HG03097 (cell line): ENCODE measurements at regions not wholly inside any gene's neighbourhood (a gene's known extent, or its start where the extent isn't known, plus 50 kb on each side); places are given as distances from the start of the nearest gene placed in this dataset.
"Not testable (repeated sequence)": the region's sequence is repeated elsewhere in the genome, so short reads cannot be mapped to it uniquely, and the experiment has no call there.

Experiments used
- ATAC-seq: cut with Tn5 transposase; IDR thresholded peaks from one replicate; pipeline ENCODE4 v1.9.1; 2021; ENCODE audit not compliant: unreplicated experiment, low FRiP score

DNA sequence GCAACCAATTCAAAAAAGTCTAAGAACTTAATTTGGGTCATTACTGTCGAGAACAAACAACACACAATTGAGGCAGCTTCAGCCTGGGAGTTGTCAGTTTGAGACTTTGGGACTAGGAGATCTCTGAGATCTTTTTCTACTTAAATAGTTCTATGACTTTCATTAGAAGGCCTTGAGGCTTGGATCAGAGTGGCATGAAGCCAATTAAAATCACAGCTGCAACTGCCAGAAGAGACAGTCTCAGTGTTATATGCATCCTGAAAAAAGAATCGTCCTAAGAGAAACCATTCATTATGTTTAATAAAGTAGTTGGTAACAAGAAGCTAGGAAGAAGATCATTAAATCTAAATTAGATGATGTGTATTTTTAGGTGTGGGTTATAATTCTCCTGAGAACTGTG is 170.8 kb upstream of the RASSF8 start:
- no peak for ATAC-seq

DNA sequence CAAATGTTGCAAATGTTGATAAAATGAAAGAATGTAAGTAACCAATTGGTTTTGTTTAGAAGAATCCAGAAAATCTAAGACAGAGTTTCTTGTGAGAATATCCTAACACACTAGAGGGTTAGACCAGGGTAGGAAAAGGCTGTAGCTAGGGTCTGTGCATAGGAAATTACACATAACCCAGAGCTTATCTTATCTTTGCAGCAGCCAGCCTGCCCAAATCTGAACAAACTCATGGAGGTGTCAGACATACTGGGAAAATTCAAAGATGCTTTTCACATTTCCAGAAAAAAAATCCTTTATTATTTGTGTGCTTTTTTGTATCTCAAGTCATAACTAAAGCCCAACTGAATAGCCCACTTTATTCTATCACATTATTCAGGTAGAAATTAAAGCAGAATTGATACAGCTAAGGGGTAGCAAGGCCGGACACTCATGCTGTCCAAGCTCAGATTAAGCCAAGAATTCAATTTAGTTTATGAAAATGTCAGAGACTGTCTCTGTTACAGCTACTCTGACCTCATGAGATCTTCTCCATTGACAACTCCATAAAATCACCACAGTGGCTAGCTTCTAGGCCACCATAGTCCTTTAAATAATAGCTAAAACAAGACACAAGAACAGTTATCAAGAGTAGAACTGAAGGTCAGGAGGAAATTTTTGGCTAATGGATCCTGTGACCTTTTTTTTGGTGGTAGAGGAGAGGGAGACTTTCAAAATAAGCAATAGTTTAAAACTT is 169.6 kb upstream of the RASSF8 start:
- no peak for ATAC-seq

DNA sequence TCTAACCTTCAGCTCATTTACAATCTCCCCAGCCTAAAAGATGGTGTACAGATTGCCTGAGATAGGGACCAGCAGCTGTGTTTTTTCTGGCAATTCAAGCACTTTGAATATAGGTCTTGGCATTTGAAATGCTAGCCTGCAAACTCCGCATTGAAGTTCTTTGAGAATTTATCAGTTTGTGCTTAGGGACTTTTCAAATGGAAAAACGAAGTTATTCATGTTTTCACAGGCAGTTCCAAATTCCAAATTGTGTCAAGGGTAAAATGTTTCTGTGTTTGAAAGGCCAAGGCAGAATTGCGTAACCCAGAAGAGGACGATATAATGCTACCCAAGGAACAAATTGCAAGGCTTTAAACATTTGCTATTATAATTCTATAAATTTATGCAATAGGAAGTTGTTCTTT is 168.9 kb upstream of the RASSF8 start:
- ATAC-seq, result no peak

DNA sequence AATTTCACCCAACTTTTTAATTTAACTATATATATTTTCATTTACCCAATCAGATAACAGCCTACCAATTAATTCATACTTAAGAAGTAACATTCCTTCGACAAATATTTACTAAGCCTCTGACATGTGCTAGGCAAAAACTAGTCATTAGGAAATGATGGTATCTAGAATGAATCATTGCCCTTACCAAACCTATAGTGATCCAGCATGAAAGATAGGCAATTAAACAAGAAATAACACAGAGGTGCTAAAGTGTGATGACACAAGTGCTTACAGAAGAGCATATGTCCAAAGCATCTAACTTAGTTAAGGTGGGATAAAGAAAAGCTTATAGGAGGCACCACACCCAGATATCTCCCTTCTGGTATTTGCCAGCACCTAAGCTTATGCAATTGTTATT is 166.5 kb upstream of the RASSF8 start:
- no peak for ATAC-seq

DNA sequence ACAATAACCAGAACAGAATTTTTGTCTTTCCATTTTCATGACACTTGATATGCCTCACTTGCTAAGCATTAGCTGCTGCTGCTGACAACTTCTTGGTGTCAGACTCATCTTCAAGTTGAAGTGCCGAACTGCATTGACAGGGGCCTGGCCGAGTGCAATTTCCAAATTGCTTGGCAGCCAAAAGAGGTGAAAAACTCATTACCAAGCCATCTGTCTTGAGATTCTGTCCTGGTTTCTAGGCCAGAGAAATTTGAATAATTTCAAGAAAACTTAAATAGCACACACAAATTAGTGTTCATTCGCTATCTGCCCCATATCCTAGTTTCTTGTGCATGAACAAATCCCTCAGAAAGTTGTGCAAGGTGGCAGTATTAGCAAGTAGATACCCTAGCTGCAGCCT is 165.3 kb upstream of the RASSF8 start:
- ATAC-seq, result no peak

DNA sequence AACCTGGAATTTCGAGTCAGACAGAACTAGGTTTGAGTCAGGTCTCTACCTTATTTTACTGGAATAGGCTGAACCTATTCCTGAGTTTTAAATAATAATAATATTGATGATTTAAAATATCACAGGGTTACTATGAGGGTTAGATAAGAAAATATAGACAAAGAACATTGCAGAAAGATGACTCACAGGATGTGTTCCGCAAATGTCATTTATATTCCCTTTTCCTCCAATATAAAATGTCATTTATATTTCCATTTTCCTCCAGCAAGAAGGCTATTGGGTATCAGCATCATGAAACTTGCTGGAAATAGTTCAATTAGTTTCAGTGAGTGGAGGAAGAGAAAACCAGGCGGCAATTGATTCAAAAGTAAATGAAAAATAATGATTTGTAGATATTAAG is 163.9 kb upstream of the RASSF8 start:
- ATAC-seq, result no peak

DNA sequence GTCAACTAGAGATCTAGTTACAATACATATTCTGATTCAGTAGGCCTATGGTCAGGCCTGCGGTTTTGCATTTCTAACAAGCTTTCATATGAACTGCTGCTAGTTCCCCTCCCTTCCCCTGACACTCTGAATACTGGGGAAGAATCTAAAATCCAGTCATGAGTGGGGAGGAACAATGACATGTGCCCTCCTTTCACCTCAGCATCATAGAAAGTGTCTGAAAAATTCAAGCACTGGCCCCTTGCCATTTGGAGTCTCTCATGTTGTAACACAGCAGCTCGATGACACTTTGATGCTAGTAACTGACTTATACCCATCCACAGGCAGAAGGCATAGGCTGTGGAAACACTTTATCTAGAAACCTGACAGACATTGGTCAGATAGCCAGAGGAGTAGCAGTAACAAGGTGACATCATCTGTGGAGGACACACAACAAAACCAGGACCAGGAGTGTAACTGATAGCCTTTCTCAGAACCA is 161.9 kb upstream of the RASSF8 start:
- ATAC-seq, result no peak

DNA sequence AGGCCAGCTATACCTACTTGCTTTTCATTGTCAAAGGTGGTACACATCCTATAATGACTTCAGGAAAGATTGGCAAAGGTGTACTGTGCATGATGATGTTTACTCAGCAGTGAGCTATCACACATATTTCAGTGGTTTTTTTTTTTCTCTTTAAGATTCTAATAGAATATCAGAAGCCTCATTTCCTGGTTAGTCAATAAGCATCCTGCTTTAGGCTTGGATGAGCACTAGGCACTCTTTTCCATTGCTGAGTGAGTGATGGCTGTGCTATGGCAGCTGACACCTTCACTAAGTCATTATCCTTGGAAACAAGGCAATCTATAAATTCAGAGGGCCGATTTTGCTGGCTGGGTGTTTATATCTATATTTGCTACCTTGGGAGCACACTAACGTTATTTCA is 161.1 kb upstream of the RASSF8 start:
- no peak for ATAC-seq

DNA sequence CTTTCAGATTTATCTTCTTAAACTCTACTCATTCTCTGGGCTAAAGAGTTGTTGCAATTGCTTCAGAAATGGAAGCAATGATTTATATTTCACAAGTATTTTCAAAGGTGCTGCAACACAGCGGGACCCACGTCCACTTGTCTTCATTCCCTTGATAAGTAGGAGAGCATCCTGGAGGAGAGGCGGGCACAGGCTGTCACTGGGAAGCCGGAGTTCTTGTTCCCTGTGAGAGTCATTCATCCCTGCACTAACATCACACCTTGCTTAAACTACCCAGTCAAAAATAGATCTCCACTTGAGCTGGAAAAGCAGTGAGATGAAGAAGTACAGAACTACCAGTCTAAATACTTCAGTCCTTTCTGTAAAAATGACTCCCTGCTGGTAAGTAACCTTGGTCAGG is 160.5 kb upstream of the RASSF8 start:
- no peak for ATAC-seq

DNA sequence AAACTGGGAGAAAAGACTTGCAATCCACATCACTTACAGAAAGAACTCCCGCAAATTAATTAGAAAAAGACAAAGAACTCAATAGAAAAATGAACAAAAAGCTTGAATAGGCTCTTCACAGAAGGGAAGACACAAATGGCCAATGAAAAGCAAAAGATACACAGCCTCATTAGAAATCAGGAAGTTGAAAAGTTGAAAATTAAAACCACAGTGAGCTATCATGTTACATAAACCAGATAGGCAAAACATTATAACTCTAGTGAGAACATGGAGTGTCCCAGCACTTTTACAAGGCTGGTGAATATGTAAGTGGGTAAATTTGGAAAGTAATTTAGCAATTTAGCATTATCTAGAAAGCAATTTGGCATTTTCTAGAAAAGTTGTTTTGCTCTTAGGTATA is 158.4 kb upstream of the RASSF8 start:
- no peak for ATAC-seq

DNA sequence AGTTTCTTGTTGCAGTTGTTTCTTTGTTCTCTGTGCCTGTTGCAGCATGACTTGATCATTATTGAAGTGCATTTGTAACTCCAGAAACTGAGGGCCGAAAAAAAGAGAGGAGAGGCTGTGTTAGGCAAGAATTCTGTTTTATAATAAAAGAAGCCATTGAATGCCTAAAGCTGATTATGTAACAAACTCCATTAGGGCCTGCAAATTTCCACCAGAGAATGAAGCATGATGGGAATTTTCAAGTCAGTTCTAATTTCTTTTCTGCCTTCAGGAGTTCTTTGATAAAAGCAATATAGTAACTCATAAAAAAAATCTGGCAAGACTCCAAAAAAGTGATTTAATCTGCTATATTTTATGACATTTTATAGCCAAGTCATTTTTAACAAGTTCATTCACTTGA is 156.7 kb upstream of the RASSF8 start:
- ATAC-seq, result no peak

DNA sequence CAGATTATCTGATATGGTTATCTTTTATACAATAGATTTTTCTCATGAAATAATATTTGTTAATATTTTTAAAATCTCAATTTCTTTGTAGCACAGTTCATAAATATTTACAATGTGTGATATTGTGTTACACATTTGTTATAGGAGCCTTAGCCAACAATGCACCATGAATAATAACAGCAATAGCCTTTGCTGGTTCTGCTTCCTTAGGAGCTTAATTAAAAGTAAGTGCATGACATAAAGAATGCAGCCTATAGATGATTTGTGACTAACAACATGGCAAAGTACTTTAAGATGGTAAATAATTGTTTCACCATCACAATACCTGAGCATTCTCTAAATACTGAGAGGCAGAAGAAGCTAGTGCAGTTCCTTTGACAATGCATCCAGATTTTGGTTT is 156.3 kb upstream of the RASSF8 start:
- ATAC-seq, result no peak

DNA sequence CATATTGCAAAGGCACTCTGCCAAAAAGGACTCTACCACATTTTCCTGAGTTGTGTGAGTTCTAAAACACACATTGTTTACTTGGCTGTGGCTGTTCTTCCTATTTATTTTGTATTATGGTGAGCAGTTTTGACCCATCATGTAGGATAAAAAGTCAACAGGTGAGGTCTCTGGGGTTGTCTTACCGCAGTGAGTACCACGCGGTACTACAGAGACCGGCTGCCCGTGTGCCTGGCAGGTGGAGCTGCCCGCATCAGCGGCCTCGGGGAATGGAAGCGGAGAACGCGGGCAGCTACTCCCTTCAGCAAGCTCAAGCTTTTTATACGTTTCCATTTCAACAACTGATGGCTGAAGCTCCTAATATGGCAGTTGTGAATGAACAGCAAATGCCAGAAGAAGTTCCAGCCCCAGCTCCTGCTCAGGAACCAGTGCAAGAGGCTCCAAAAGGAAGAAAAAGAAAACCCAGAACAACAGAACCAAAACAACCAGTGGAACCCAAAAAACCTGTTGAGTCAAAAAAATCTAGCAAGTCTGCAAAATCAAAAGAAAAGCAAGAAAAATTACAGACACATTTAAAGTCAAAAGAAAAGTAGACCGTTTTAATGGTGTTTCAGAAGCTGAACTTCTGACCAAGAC is 155.3 kb upstream of the RASSF8 start:
- not testable (repeated sequence) for ATAC-seq

DNA sequence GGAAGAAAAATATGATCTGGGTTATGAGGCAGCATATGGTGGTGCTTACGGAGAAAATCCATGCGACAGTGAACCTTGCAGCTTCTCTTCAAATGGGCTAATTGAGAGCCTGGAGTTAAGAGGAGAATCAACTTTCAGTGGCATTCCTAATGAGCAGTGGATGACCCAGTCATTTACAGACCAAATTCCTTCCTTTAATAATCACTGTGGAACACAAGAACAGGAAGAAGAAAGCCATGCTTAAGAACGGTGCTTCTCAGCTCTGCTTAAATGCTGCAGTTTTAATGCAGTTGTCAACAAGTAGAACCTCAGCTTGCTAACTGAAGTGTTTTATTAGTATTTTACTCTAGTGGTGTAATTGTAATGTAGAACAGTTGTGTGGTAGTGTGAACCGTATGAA is 154.2 kb upstream of the RASSF8 start:
- not testable (repeated sequence) for ATAC-seq

DNA sequence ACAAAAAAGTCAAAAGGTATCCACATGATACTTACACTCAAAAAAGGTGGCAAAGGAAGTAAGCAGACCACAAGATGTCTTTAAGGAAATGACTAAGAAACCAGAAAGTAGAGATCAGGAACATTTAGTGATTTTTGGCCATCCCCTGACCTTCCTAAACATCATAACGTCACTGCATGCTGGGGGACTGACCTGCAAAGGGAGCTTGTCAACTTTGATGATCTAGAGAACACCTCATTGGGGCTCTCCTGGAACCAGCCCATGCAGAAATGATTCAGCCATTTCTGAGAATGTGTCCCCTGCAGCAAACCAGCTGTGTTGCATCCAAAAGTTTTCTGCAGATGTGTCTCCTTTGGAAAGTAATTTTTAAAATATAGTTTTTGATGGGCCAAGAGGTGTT is 152.2 kb upstream of the RASSF8 start:
- no peak for ATAC-seq

DNA sequence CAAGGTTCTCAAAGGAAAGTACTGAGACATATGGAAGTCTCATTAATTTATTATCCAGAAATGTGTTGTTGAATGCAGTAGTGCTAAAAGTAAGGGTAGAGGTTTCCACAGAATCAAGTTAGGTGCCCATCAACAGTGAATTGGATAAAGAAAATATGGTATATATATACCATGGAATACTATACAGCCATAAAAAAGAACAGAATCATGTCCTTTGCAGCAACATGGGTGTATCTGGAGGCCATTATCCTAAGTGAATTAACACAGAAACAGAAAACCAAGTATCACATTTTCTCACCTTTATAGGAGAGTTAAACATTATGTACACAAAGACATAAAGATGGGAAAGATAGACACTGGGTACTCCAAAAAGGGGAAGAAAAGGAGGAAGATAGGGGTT is 149.9 kb upstream of the RASSF8 start:
- no peak for ATAC-seq

DNA sequence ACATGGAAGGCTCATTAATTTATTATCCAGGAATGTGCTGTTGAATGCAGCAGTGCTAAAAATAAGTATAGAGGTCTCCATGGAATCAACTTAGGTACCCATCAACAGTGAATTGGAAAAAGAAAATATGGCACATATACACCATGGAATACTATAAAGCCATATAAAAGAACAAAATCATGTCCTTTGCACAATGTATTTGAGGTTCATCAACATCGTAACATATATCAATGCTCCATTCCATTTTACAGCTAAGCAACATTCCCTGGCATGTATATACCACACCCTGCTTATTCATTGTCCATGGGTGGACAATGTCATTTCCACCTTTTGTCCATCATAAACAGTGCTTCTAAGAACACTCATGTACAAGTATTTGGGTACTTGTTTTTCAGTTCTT is 147.8 kb upstream of the RASSF8 start:
- no peak for ATAC-seq

DNA sequence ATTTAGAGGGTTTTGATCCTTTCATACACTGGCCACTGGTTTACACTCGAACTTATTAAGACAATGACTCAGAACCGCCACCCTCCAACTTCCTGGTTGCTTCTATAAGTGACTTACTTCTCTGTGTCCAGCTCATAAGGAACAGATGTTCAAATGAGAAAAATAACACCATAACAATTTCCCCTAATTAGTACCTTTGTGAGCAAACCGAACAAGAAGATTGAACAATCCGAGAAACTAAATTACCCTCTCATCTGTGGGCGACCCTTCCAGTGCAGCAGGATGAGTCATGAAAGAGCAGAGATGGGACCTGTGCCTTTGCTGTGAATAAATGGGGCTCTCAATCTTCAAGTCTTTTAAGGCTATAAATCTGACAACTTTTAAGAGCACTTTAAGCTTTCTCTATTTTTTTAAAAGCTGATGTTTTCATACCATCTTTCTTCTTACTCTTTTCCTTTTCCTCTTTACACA is 146.8 kb upstream of the RASSF8 start:
- no peak for ATAC-seq

DNA sequence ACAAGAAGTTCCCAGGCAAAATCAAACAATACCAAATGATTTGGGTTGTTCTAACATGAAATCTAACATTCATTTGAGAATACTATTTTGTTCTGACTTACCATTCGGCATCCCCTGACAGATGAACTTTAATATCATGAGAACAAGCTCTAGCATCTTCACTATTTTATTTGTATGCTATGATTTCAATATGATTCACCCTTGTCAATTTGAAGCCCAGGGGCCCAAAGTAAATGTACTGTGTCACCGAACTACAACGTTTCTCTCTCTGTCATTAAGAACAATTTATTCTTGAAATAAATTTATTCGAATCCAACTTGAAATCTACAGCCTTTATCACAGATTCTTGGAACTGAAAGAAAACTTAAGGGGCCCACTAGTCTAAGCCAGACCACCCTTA is 146.2 kb upstream of the RASSF8 start:
- no peak for ATAC-seq

DNA sequence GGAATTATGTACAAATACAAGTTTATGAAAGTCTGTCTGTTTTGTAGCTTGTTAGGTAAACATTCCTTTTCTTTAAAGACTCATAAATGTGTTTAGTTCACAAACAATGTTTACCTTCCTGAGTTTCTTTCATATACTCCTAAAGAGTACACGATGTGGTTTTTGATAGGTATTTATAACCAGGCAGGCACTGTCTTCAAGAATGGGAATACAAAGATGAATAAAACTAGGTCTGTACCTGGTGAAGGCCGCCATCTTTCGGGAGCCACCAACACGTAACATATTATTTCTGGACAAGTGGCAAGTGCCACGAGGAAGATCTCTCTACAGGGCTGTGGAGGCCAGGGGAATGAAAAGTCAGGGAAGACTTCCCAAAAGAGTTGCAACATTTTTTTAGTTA is 144.6 kb upstream of the RASSF8 start:
- no peak for ATAC-seq

DNA sequence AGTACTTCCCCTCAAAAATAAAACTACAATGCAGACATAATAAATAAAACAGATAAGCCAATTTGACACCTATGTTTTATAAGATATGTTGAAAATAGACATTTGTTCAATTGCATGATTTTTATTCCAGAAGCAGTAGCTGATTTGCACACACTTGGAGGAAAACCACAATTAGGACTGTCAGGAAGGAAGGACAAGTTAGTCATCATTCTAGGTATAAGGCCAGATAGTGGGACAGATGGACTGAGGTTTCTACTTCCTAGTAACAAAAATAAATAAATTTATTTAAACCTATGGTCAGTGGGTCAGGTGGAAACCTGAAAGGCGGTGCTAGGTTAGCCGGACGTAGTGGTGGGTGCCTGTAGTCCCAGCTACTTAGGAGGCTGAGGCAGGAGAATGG is 141.8 kb upstream of the RASSF8 start:
- no peak for ATAC-seq

DNA sequence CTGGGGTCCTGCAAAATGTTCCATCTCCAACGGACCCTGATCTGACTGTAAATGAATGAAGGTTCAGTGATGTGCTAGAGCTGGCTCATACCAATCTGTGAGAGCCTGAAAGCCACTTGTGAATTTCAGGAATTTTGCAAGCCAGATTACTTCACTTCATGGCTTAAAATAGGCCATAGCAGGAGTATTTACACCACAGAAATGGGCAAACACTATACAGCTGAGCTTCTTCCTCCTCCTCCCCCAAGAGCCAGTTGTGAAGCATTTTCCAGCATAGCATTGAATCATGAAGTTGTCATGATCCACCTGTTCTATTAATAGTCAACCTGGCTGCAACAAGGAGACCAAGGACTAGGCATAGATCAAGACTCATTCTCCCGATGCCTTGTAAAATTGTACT is 141.3 kb upstream of the RASSF8 start:
- no peak for ATAC-seq
